ENCODE measurements at regions not wholly inside any gene's neighbourhood (a gene's known extent, or its start where the extent isn't known, plus 50 kb on each side); places are given as distances from the start of the nearest gene placed in this dataset.
"Not testable (repeated sequence)": the region's sequence is repeated elsewhere in the genome, so short reads cannot be mapped to it uniquely, and the experiment has no call there.

DNA sequence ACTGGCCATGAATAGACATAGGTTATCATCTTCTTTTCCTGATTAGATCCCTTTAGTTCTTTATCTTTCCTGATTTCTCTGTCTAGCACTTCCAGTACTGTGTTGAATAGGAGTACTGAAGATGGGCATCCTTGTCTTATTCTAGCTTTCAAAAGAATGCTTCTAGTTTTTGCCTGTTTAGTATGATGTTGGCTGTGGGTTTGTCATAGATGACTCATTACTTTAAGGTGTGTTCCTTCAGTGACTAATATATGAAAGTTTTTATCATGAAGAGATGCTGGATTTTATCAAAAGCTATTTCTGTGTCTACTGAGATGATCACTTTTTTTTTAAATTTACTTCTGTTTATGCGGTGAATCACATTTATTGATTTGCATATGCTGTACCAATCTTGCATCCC lies 832.3 kb downstream of the PCDH11X start:
- in situ Hi-C loops (cut with MboI; ENCODE audit: low pct_unique_long_range_greater_than_20kb in 2 of 9, low sequenced_read_pairs in 9 of 9, unreplicated experiment in 9 of 9); H3K4me1 ChIP-seq (replicated peaks in 1 of 2); ATAC-seq (replicated peaks in 6 of 8); H3K27ac ChIP-seq; H3K4me3 ChIP-seq: not testable (repeated sequence)
- no CpG with 5 or more reads among the region's 1 CpG for WGBS, 10 experiments

DNA sequence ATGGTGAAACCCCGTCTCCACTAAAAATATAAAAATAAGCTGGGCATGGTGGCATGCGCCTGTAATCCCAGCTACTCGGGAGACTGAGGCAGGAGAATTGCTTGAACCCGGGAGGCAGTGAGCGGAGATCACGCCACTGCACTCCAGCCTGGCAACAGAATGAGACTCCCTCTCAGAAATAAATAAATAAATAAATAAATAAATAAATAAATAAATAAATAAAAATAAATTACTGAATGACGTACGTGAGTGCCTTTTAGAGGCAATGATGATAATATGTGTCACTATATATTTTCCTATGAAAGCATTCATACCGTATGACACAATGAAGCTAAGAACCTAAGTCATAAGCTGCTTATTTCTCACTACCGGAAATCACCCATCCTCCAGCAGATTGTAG lies 847.5 kb downstream of the PCDH11X start:
- H3K27ac ChIP-seq; H3K4me1 ChIP-seq (replicated peaks in 1 of 2); in situ Hi-C loops (cut with MboI; ENCODE audit: low pct_unique_long_range_greater_than_20kb in 2 of 9, low sequenced_read_pairs in 9 of 9, unreplicated experiment in 9 of 9); ATAC-seq (replicated peaks in 6 of 8); H3K4me3 ChIP-seq: not testable (repeated sequence)
- 20 to 100% (median 52%) methylated on average over 1 to 9 of the region's 10 CpGs; no CpG with 5 or more reads in 5 of the 10 experiments for WGBS, 10 experiments

DNA sequence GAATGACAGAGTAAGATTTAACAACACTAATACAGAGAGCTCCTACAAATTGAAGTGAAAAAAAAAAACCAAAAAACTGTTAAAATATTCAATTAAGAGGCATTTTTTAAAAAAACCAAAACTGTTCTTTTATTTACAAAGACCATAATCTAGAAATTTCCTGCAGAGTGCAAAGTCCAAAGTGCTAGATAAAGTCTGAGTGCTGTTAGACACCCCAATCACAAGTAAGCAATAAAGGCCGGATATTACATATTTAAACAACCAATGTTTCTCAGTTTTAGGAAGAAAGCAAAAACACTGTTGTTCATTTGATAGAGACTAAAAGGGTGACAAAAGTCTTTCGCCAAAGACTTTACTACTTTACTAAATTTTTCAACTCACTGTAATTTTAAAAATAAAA lies 878.4 kb downstream of the PCDH11X start:
- ATAC-seq (replicated peaks in 6 of 8); H3K4me1 ChIP-seq (replicated peaks in 1 of 2); in situ Hi-C loops (cut with MboI; ENCODE audit: low pct_unique_long_range_greater_than_20kb in 2 of 9, low sequenced_read_pairs in 9 of 9, unreplicated experiment in 9 of 9); H3K4me3 ChIP-seq; H3K27ac ChIP-seq: not testable (repeated sequence)
- 31 to 100% (median 83%) methylated on average over 1 to 2 of the region's 2 CpGs; no CpG with 5 or more reads in 5 of the 10 experiments for WGBS, 10 experiments

DNA sequence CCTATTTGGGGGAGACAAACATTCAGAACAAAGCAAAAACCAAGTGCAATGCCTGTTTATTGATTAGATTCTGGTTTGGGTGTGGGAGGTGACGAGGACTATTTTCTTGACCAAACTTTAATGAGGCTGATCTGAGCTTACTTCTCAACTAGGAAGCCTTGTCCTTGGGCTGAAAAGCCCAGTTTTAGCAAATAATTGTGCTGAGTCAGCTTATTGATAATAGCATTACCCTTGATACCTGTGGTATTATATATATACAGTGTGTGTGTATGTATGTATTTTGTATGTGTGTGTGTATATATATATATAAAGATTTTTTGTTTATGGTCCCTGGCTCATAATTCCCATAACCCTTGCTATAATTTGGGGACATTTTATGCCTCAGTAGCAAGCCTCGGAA lies 880.6 kb downstream of the PCDH11X start:
- H3K4me1 ChIP-seq (replicated peaks in 1 of 2); H3K27ac ChIP-seq; ATAC-seq (replicated peaks in 6 of 8); H3K4me3 ChIP-seq; in situ Hi-C loops (cut with MboI; ENCODE audit: low pct_unique_long_range_greater_than_20kb in 2 of 9, low sequenced_read_pairs in 9 of 9, unreplicated experiment in 9 of 9): not testable (repeated sequence)
- 90% methylated on average over 1 of the region's 2 CpGs; no CpG with 5 or more reads in 9 of the 10 experiments for WGBS, 10 experiments

DNA sequence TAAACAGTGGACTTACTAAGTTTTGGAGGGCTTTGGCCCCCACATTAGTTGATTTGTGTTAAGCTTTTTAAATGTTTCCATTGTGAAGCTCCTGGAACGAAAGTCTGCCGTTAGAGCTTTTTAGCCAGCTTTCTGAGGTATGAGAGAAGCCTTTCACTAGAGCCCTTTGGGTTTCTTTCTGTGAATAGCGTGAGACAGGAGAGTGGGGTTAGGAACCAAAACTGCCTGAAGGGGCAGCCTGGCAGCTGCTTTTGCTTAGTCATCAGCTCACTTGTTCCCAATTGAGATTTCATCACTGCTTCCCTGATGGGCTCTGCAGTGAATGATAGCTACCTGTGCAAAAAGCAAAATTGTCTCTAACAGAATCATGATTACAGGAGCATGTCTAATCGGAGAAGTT lies 913.6 kb downstream of the PCDH11X start:
- WGBS, 10 experiments, result no CpG with 5 or more reads among the region's 4 CpGs
- H3K27ac ChIP-seq; H3K4me3 ChIP-seq; in situ Hi-C loops (cut with MboI; ENCODE audit: low pct_unique_long_range_greater_than_20kb in 2 of 9, low sequenced_read_pairs in 9 of 9, unreplicated experiment in 9 of 9); H3K4me1 ChIP-seq (replicated peaks in 1 of 2); ATAC-seq (replicated peaks in 6 of 8): not testable (repeated sequence)

DNA sequence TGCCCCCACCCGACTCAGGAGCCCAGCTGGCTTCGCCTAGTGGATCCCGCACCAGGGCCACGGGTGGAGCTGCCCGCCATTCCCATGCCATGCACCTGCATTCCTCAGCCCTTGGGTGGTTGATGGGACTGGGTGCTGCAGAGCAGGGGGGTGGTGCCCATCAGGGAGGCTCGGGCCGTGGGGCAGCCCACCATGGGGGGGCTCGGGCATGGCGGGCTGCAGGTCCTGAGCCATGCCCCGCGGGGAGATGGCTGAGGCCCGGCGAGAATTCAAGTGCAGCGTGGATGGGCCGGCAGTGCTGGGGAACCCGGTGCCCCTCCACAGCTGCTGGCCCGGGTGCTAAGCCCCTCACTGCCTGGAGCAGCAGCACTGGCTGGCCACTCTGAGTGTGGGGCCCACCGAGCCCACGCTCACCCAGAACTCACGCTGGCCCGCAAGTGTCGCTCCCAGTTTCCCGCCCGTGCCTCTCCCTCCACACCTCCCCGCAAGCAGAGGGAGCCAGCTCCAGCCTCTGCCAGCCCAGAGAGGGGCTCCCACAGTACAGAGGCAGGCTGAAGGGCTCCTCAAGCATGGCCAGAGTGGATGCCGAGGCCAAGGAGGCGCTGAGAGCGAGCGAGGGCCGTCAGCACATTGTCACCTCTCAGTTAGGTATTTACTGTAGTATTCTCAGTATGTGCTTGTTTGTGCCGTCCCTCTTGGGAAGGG lies 920.4 kb downstream of the PCDH11X start:
- no CpG with 5 or more reads among the region's 31 CpGs for WGBS, 10 experiments
- H3K4me3 ChIP-seq; H3K4me1 ChIP-seq (replicated peaks in 1 of 2); in situ Hi-C loops (cut with MboI; ENCODE audit: low pct_unique_long_range_greater_than_20kb in 2 of 9, low sequenced_read_pairs in 9 of 9, unreplicated experiment in 9 of 9); ATAC-seq (replicated peaks in 6 of 8); H3K27ac ChIP-seq: not testable (repeated sequence)

DNA sequence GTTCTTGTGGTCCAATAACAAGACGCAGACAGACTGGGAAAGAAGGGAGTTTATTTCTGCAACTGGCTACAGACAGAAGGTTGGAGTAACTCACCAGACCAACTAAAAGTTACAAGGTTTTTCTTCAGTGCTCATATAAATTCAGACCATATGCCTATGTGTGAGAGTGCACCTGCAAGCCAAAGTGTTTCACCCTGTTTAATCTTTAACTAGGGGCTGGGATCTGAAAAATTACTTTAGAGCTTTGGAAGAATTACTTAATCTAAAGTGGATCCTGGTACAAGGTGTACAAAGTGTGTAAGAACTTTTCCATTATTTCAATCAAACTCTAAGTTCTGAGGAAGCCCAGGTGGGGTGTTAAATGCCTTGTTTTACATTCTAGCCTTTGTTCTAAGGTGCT lies 930.6 kb downstream of the PCDH11X start:
- no CpG with 5 or more reads among the region's 1 CpG for WGBS, 10 experiments
- ATAC-seq (replicated peaks in 6 of 8); H3K4me1 ChIP-seq (replicated peaks in 1 of 2); H3K27ac ChIP-seq; in situ Hi-C loops (cut with MboI; ENCODE audit: low pct_unique_long_range_greater_than_20kb in 2 of 9, low sequenced_read_pairs in 9 of 9, unreplicated experiment in 9 of 9); H3K4me3 ChIP-seq: not testable (repeated sequence)
